ENCODE measurements at regions not wholly inside any gene's neighbourhood (a gene's known extent, or its start where the extent isn't known, plus 50 kb on each side); places are given as distances from the start of the nearest gene placed in this dataset.

GRCh38 chr5:61281686-61282085, 50.4 kb upstream of the ZSWIM6 start:
- no peak for TF ChIP-seq CTCF (IDR thresholded peaks at IDR 0.05 in 2 of 3, conservative IDR thresholded peaks at IDR 0.05 in 1 of 3; ENCODE audit: insufficient read depth in 2 of 3, low read depth in 1 of 3, low read length in 3 of 3)
- TF ChIP-seq ZNF232 (CRISPR knock-in tag; IDR thresholded peaks at IDR 0.05): no peak
- TF ChIP-seq ZNF324 (CRISPR knock-in tag; IDR thresholded peaks at IDR 0.05): no peak
- TF ChIP-seq ZNF431 (CRISPR knock-in tag; IDR thresholded peaks at IDR 0.05): no peak
- no peak for TF ChIP-seq ZBTB2 (IDR thresholded peaks at IDR 0.05)
- no peak for TF ChIP-seq ZFP1 (CRISPR knock-in tag; IDR thresholded peaks at IDR 0.05)
- TF ChIP-seq AFF1 (IDR thresholded peaks at IDR 0.05; ENCODE audit: low read depth in 1 of 2, partially characterized antibody in 2 of 2): no peak
- TF ChIP-seq ARID3B (CRISPR knock-in tag; IDR thresholded peaks at IDR 0.05; ENCODE audit: borderline replicate concordance): no peak
- no peak for TF ChIP-seq POLR2H (tag; IDR thresholded peaks at IDR 0.05; ENCODE audit: low read depth)

All from K562 (cell line).